GM23248 (cell line): ENCODE measurements at regions not wholly inside any gene's neighbourhood (a gene's known extent, or its start where the extent isn't known, plus 50 kb on each side); places are given as distances from the start of the nearest gene placed in this dataset.
"Not testable (repeated sequence)": the region's sequence is repeated elsewhere in the genome, so short reads cannot be mapped to it uniquely, and the experiment has no call there.

Source experiments
- EZH2 ChIP-seq: fragments of 200-600 bp; sonication (generic); IDR thresholded peaks from 2 replicates; pipeline ENCODE4 v1.6.1; 2018; ENCODE audit warnings: antibody characterized with exemption, mild to moderate bottlenecking; ENCODE audit not compliant: insufficient read depth, poor library complexity, severe bottlenecking
- EZH2phosphoT487 ChIP-seq: fragments of 200-600 bp; sonication (generic); IDR thresholded peaks from 2 replicates; pipeline ENCODE4 v1.6.1; 2018; ENCODE audit warnings: antibody characterized with exemption, moderate library complexity, mild to moderate bottlenecking, low read depth; ENCODE audit not compliant: insufficient read depth

DNA sequence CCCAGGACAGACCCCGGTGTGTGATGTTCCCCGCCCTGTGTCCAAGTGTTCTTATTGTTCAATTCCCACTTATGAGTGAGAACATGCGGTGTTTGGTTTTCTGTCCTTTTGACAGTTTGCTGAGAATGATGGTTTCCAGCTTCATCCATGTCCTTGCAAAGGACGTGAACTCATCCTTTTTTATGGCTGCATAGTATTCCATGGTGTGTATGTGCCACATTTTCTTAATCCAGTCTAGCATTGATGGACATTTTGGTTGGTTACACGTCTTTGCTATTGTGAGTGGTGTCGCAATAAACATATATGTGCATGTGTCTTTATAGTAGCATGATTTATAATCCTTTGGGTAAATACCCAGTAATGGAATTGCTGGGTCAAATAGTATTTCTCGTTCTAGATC, 334.5 kb downstream of the GLUD2 start:
- TF ChIP-seq EZH2, EZH2phosphoT487: not testable (repeated sequence)
